ENCODE measurements at regions not wholly inside any gene's neighbourhood (a gene's known extent, or its start where the extent isn't known, plus 50 kb on each side); places are given as distances from the start of the nearest gene placed in this dataset.

GRCh38 chr17:5832886-5833285, 237.3 kb upstream of the WSCD1 start:
- Histone ChIP-seq H2AFZ (ENCODE audit: low read depth, low read length, severe bottlenecking) (no peak overlapping the region), H3F3A (ENCODE audit: insufficient read depth) (no peaks in the 10 kb centered on the region), H3K27me3 (ENCODE audit: low read length) (no peaks in the 10 kb centered on the region), H3K36me3 (ENCODE audit: low read length) (no peaks in the 10 kb centered on the region), H3K79me2 (ENCODE audit: insufficient read depth, low read length) (no peaks in the 10 kb centered on the region), H3K4me2 (ENCODE audit: low read depth, low read length, poor library complexity, severe bottlenecking) (no peak overlapping the region), H3K9me2 (replicated peaks; ENCODE audit: insufficient read depth, low read length) (no peaks in the 10 kb centered on the region), H3K9me3 (ENCODE audit: insufficient read depth, low read length) (no peaks in the 10 kb centered on the region), H4K20me1 (ENCODE audit: low read depth, low read length) (no peaks in the 10 kb centered on the region), H3K27ac (ENCODE audit: low read depth, low read length) (no peak overlapping the region), H3K9ac (ENCODE audit: low read length) (no peak overlapping the region), H3K4me3 (ENCODE audit: insufficient read depth, low read length, poor library complexity, severe bottlenecking) (no peak overlapping the region)
- no peak for TF ChIP-seq CTCF (IDR thresholded peaks at IDR 0.05; ENCODE audit: insufficient read depth, low read length, poor library complexity, severe bottlenecking)
- TF ChIP-seq EZH2phosphoT487 (conservative IDR thresholded peaks at IDR 0.05; ENCODE audit: low read length), result no peak

DNA sequence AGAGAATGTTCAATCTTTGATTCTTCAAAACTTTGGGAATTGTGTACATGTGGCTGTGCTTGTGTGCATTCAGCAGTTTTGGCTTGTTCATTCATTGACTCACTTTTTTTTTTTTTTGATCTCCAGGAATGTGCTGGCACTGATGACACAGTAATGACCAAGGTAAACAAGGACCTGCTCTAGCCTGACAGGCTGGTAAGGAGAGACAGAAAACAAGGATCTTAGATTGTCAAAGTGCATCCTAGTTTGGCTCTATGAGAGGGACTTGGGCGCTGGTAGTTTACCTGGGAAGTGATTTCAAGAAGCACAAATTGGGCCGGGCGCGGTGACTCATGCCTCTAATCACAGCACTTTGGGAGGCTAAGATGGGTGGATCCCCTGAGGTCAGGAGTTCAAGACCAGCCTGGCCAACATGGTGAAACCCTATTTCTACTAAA, 233.1 kb upstream of the WSCD1 start:
- H3K9me3 ChIP-seq (ENCODE audit: insufficient read depth, low read length), result no peaks in the 10 kb centered on the region
- H4K20me1 ChIP-seq (ENCODE audit: low read depth, low read length), result no peaks in the 10 kb centered on the region
- TF ChIP-seq CTCF (IDR thresholded peaks at IDR 0.05; ENCODE audit: insufficient read depth, low read length, poor library complexity, severe bottlenecking), result no peak
- no peak for TF ChIP-seq EZH2phosphoT487 (conservative IDR thresholded peaks at IDR 0.05; ENCODE audit: low read length)
- H3K79me2 ChIP-seq (ENCODE audit: insufficient read depth, low read length), result no peaks in the 10 kb centered on the region
- no peaks in the 10 kb centered on the region for H3K27me3 ChIP-seq (ENCODE audit: low read length)
- H3F3A ChIP-seq (ENCODE audit: insufficient read depth), result no peaks in the 10 kb centered on the region
- H3K4me2 ChIP-seq (ENCODE audit: low read depth, low read length, poor library complexity, severe bottlenecking), result no peak overlapping the region
- H3K4me3 ChIP-seq (ENCODE audit: insufficient read depth, low read length, poor library complexity, severe bottlenecking), result no peak overlapping the region
- H2AFZ ChIP-seq (ENCODE audit: low read depth, low read length, severe bottlenecking), result no peak overlapping the region
- H3K9me2 ChIP-seq (replicated peaks; ENCODE audit: insufficient read depth, low read length), result no peaks in the 10 kb centered on the region
- no peaks in the 10 kb centered on the region for H3K36me3 ChIP-seq (ENCODE audit: low read length)
- no peak overlapping the region for H3K27ac ChIP-seq (ENCODE audit: low read depth, low read length)
- H3K9ac ChIP-seq (ENCODE audit: low read length), result no peak overlapping the region

DNA sequence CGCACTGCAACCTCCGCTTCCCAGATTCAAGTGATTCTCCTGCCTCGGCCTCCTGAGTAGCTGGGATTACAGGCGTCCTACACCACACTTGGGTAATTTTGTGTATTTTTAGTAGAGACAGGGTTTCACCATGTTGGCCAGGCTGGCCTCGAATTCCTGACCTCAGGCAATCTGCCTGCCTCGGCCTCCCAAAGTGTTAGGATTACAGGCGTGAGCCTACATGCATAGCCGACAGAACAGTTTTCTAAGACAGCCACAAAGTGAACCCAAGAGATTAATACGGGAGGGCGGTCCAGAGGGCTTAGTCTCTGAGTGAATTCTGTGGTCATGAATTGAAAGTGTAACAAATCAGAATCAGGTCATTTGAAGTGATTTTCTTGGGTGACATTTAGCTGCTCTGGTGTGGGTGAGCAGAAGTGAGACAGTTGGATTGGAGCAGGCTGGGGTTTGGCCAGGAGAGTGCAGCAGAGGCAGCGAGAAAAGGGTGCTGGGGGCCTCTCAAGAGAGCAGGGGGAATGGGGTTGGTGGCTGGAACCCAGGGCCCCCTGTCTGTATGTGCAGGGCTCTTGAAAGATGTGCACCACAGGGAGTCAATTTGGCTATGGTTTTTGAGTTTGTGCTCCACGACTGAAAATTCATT, 231.4 kb upstream of the WSCD1 start:
- Histone ChIP-seq H3K79me2 (ENCODE audit: insufficient read depth, low read length) (no peaks in the 10 kb centered on the region), H3F3A (ENCODE audit: insufficient read depth) (no peaks in the 10 kb centered on the region), H4K20me1 (ENCODE audit: low read depth, low read length) (no peaks in the 10 kb centered on the region), H2AFZ (ENCODE audit: low read depth, low read length, severe bottlenecking) (no peak overlapping the region), H3K27ac (ENCODE audit: low read depth, low read length) (no peak overlapping the region), H3K4me3 (ENCODE audit: insufficient read depth, low read length, poor library complexity, severe bottlenecking) (no peak overlapping the region), H3K4me2 (ENCODE audit: low read depth, low read length, poor library complexity, severe bottlenecking) (no peak overlapping the region), H3K36me3 (ENCODE audit: low read length) (no peaks in the 10 kb centered on the region), H3K9me2 (replicated peaks; ENCODE audit: insufficient read depth, low read length) (no peaks in the 10 kb centered on the region), H3K9me3 (ENCODE audit: insufficient read depth, low read length) (no peaks in the 10 kb centered on the region), H3K27me3 (ENCODE audit: low read length) (no peaks in the 10 kb centered on the region), H3K9ac (ENCODE audit: low read length) (no peak overlapping the region)
- TF ChIP-seq CTCF (IDR thresholded peaks at IDR 0.05; ENCODE audit: insufficient read depth, low read length, poor library complexity, severe bottlenecking), result no peak
- no peak for TF ChIP-seq EZH2phosphoT487 (conservative IDR thresholded peaks at IDR 0.05; ENCODE audit: low read length)

Measured in SU-DHL-6 (cell line).